GM12878 (cell line): ENCODE measurements at regions not wholly inside any gene's neighbourhood (a gene's known extent, or its start where the extent isn't known, plus 50 kb on each side); places are given as distances from the start of the nearest gene placed in this dataset.

Experiments
- ATAC-seq: fragments of 200-7000 bp; cut with Tn5 transposase; 3 replicates; pipeline ENCODE4 v1.9.1; 2020; ENCODE audit warnings: mild to moderate bottlenecking, moderate library complexity
- BruUV-seq: library from RNA; stranded (reverse); fragments of 400-500 nt; replicated peaks from 2 replicates; lab custom pipeline; 2021; lab: Mats Ljungman, UMichigan
- CTCF ChIA-PET: fragments of 300-600 bp; sonication (Branson Sonifier 250); formaldehyde crosslinking; extraction: SDS; loops from one replicate; lab custom pipeline; 2021; ENCODE audit warnings: inconsistent platforms; lab: Yijun Ruan, JAX
- POLR2A ChIA-PET: fragments of 350-600 bp; formaldehyde crosslinking; extraction: SDS; loops from one replicate; lab custom pipeline; 2021; ENCODE audit warnings: inconsistent platforms; lab: Charles Lee
- RAD21 ChIA-PET: fragments of 300-600 bp; sonication (Branson Sonifier 250); formaldehyde crosslinking; loops from one replicate; lab custom pipeline; 2023; ENCODE audit warnings: antibody characterized with exemption; ENCODE audit not compliant: unreplicated experiment; lab: Charles Lee
- SMC1A ChIA-PET: fragments of 300-600 bp; sonication (Branson Sonifier 250); formaldehyde crosslinking; loops from one replicate; lab custom pipeline; 2023; ENCODE audit not compliant: unreplicated experiment, uncharacterized antibody; lab: Charles Lee
- DNase-seq: peaks from one replicate; pipeline ENCODE4 v3.0.0-alpha.2; 2011; ENCODE audit warnings: low read depth, low spot score
- FAIRE-seq: peaks from 3 replicates; lab custom pipeline; 2011; peaks lifted over from hg19 to GRCh38; lab: Jason Lieb, UNC
- H2AFZ ChIP-seq: 2 replicates; pipeline ENCODE4 v1.6.0; 2011; ENCODE audit warnings: low read depth, low read length, control low read depth; ENCODE audit not compliant: control insufficient read depth
- H3K27ac ChIP-seq: 2 replicates; pipeline ENCODE4 v1.5.1; 2011; ENCODE audit warnings: control low read depth; ENCODE audit not compliant: control insufficient read depth, insufficient read depth
- H3K27me3 ChIP-seq, 2 experiments: replicated peaks in 1 of 2; 2 replicates each; pipeline versions ENCODE4 v1.6.0 to v1.6.1; 2011; ENCODE audit warnings: low read length in 1 of 2; ENCODE audit not compliant: control insufficient read depth in 2 of 2, insufficient read depth in 2 of 2
- H3K36me3 ChIP-seq, 2 experiments: 2 replicates each; pipeline ENCODE4 v1.5.1; 2011; ENCODE audit warnings: low read length in 1 of 2; ENCODE audit not compliant: control insufficient read depth in 2 of 2, insufficient read depth in 2 of 2
- H3K4me1 ChIP-seq: 2 replicates; pipeline ENCODE4 v1.6.1; 2011; ENCODE audit warnings: mild to moderate bottlenecking, low read length, moderate library complexity, mixed read lengths; ENCODE audit not compliant: control insufficient read depth, insufficient read depth
- H3K4me2 ChIP-seq: 2 replicates; pipeline ENCODE4 v1.6.0; 2011; ENCODE audit warnings: control low read depth; ENCODE audit not compliant: control insufficient read depth, insufficient read depth
- H3K4me3 ChIP-seq: fragments of 200-600 bp; sonication (generic); 2 replicates; pipeline ENCODE4 v1.5.1; 2016
- H3K79me2 ChIP-seq: 2 replicates; pipeline ENCODE4 v1.6.0; 2011; ENCODE audit warnings: low read length; ENCODE audit not compliant: control insufficient read depth, insufficient read depth
- H3K9ac ChIP-seq: 2 replicates; pipeline ENCODE4 v1.8.0; 2011; ENCODE audit warnings: low read length, control low read depth, mixed read lengths; ENCODE audit not compliant: control insufficient read depth, insufficient read depth
- H3K9me3 ChIP-seq: replicated peaks from 3 replicates; pipeline ENCODE4 v1.5.1; 2011; ENCODE audit warnings: mild to moderate bottlenecking, low read length; ENCODE audit not compliant: control insufficient read depth, insufficient read depth
- H4K20me1 ChIP-seq: 2 replicates; pipeline ENCODE4 v1.6.0; 2011; ENCODE audit not compliant: control insufficient read depth, insufficient read depth
- ETV6 ChIP-seq, 2 experiments: fragments of 450-650 bp in 1 of 2; IDR thresholded peaks in 1 of 2; conservative IDR thresholded peaks in 1 of 2; 2 replicates each; pipeline ENCODE4 v1.6.1; 2014; ENCODE audit warnings: antibody characterized with exemption in 1 of 2, borderline replicate concordance in 1 of 2, low read depth in 1 of 2, mild to moderate bottlenecking in 1 of 2, moderate library complexity in 1 of 2
- HDAC2 ChIP-seq: fragments of 200-600 bp; sonication (generic); IDR thresholded peaks from 2 replicates; pipeline ENCODE4 v1.6.1; 2017
- WGBS: methylation state at CpG from one replicate; pipeline ENCODE4 v1.1.6; 2016; ENCODE audit warnings: low lambda C conversion rate; ENCODE audit not compliant: insufficient replicate concordance, insufficient coverage; ENCODE audit errors: missing lambda C conversion rate; 5-methylcytosine and 5-hydroxymethylcytosine counted together
- in situ Hi-C: fragments of 300-500 bp; cut with MboI; formaldehyde crosslinking; loops from 9 replicates; pipeline ENCODE4 v1.14.3; 2018; ENCODE audit warnings: mixed read lengths
- intact Hi-C: fragments of 100-400 bp; cut with micrococcal nuclease; formaldehyde crosslinking; loops from one replicate; pipeline ENCODE4 v1.14.2; 2022; ENCODE audit not compliant: unreplicated experiment
- TF ChIP-seq, protein P1 (sequence below): fragments of 450-650 bp; IDR thresholded peaks from 2 replicates; pipeline ENCODE4 v1.6.1; 2017; ENCODE audit warnings: mild to moderate bottlenecking, moderate library complexity
- TF ChIP-seq, protein P2 (sequence below): IDR thresholded peaks from 2 replicates; pipeline ENCODE4 v1.6.1; 2011; ENCODE audit warnings: mild to moderate bottlenecking, low read depth, low read length, moderate library complexity; ENCODE audit not compliant: insufficient replicate concordance

DNA sequence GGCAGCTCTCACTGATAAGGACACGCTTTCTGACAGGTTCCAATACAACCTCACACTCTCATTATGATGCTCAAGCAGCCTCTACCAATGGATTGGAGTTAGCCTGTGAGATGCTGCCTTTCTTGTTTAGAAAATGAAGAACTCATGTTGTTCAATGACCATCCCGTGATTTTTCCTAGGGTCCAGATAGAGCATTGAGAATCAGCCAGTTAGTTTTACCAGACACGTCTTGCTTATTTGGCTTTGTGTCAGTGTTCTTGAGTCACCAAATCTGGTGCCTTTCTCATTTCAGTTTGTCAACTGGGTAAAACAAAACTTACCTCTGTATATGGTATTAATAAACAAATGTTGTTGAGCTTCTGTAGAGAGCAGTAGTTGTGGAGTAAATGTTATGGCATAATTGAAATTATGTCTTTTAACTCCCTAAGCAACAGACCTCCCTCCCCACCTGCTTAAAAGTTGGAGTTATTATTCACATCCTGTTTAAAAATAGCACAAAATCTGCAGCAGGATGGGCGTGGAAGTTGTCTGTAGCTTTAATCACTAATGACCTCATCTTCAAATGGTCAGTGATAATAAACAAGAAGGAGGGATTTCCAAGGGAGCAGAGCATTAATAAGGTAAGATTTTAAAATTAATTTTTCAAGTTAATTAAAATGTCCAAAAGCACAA, 167.3 kb downstream of the HRH4 start:
- FAIRE-seq (no peak), DNase-seq (no peak), ATAC-seq (no peak)
- in situ Hi-C loops, result no loop called here
- intact Hi-C loops, result no loop called here
- no peaks in the 10 kb centered on the region for H3K79me2 ChIP-seq
- no peaks in the 10 kb centered on the region for H3K4me1 ChIP-seq
- no TSS peak for BruUV-seq
- H3K27me3 ChIP-seq, result peaks cover 0 to 2% of the 10 kb centered on the region in 2 experiments; a peak in 3 of 4 replicates
- no peak overlapping the region for H3K4me2 ChIP-seq
- H3K9me3 ChIP-seq, result no peaks in the 10 kb centered on the region
- CTCF ChIA-PET, result no interaction called here
- SMC1A ChIA-PET, result no interaction called here
- POLR2A ChIA-PET, result no interaction called here
- 1% methylated on average over 4 of the region's 4 CpGs for WGBS
- no peaks in the 10 kb centered on the region for H3K36me3 ChIP-seq
- no peak overlapping the region for H3K4me3 ChIP-seq
- H3K27ac ChIP-seq, result no peak overlapping the region
- H2AFZ ChIP-seq, result no peak overlapping the region
- H3K9ac ChIP-seq, result no peak overlapping the region
- TF ChIP-seq, protein P1, sequence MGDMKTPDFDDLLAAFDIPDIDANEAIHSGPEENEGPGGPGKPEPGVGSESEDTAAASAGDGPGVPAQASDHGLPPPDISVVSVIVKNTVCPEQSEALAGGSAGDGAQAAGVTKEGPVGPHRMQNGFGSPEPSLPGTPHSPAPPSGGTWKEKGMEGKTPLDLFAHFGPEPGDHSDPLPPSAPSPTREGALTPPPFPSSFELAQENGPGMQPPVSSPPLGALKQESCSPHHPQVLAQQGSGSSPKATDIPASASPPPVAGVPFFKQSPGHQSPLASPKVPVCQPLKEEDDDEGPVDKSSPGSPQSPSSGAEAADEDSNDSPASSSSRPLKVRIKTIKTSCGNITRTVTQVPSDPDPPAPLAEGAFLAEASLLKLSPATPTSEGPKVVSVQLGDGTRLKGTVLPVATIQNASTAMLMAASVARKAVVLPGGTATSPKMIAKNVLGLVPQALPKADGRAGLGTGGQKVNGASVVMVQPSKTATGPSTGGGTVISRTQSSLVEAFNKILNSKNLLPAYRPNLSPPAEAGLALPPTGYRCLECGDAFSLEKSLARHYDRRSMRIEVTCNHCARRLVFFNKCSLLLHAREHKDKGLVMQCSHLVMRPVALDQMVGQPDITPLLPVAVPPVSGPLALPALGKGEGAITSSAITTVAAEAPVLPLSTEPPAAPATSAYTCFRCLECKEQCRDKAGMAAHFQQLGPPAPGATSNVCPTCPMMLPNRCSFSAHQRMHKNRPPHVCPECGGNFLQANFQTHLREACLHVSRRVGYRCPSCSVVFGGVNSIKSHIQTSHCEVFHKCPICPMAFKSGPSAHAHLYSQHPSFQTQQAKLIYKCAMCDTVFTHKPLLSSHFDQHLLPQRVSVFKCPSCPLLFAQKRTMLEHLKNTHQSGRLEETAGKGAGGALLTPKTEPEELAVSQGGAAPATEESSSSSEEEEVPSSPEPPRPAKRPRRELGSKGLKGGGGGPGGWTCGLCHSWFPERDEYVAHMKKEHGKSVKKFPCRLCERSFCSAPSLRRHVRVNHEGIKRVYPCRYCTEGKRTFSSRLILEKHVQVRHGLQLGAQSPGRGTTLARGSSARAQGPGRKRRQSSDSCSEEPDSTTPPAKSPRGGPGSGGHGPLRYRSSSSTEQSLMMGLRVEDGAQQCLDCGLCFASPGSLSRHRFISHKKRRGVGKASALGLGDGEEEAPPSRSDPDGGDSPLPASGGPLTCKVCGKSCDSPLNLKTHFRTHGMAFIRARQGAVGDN, result no peak
- TF ChIP-seq, protein P2, sequence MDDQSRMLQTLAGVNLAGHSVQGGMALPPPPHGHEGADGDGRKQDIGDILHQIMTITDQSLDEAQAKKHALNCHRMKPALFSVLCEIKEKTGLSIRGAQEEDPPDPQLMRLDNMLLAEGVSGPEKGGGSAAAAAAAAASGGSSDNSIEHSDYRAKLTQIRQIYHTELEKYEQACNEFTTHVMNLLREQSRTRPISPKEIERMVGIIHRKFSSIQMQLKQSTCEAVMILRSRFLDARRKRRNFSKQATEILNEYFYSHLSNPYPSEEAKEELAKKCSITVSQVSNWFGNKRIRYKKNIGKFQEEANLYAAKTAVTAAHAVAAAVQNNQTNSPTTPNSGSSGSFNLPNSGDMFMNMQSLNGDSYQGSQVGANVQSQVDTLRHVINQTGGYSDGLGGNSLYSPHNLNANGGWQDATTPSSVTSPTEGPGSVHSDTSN, result no peak
- TF ChIP-seq ETV6 (conservative IDR thresholded peaks at IDR 0.05 in 1 of 2, IDR thresholded peaks at IDR 0.05 in 1 of 2; ENCODE audit: borderline replicate concordance in 1 of 2, low read depth in 1 of 2) (no peak), HDAC2 (no peak)
- RAD21 ChIA-PET, result no interaction called here
- H4K20me1 ChIP-seq, result no peaks in the 10 kb centered on the region
